ENCODE measurements at regions not wholly inside any gene's neighbourhood (a gene's known extent, or its start where the extent isn't known, plus 50 kb on each side); places are given as distances from the start of the nearest gene placed in this dataset.

GRCh38 chr6:16914184-16914583 is 152.9 kb upstream of the ATXN1 start:
- no peak overlapping the region for H3K4me2 ChIP-seq (ENCODE audit: low read length)
- H3K36me3 ChIP-seq (ENCODE audit: insufficient read depth, low read length) = no peaks in the 10 kb centered on the region
- no peaks in the 10 kb centered on the region for H4K20me1 ChIP-seq (ENCODE audit: insufficient read depth)
- no peak overlapping the region for H3K27ac ChIP-seq (ENCODE audit: low read length)
- no peaks in the 10 kb centered on the region for H3F3A ChIP-seq (ENCODE audit: insufficient read depth, low read length, poor library complexity, severe bottlenecking)
- TF ChIP-seq MXI1 (conservative IDR thresholded peaks at IDR 0.05; ENCODE audit: poor library complexity, severe bottlenecking) = no peak
- TF ChIP-seq TAF1 (IDR thresholded peaks at IDR 0.05; ENCODE audit: low read depth) = no peak
- TF ChIP-seq, protein P1, sequence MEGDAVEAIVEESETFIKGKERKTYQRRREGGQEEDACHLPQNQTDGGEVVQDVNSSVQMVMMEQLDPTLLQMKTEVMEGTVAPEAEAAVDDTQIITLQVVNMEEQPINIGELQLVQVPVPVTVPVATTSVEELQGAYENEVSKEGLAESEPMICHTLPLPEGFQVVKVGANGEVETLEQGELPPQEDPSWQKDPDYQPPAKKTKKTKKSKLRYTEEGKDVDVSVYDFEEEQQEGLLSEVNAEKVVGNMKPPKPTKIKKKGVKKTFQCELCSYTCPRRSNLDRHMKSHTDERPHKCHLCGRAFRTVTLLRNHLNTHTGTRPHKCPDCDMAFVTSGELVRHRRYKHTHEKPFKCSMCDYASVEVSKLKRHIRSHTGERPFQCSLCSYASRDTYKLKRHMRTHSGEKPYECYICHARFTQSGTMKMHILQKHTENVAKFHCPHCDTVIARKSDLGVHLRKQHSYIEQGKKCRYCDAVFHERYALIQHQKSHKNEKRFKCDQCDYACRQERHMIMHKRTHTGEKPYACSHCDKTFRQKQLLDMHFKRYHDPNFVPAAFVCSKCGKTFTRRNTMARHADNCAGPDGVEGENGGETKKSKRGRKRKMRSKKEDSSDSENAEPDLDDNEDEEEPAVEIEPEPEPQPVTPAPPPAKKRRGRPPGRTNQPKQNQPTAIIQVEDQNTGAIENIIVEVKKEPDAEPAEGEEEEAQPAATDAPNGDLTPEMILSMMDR (IDR thresholded peaks at IDR 0.05; ENCODE audit: poor library complexity, severe bottlenecking) = no peak
- no peak for TF ChIP-seq EZH2 (IDR thresholded peaks at IDR 0.05; ENCODE audit: borderline replicate concordance, insufficient read depth, low read length, poor library complexity, severe bottlenecking)
- no peak for TF ChIP-seq EP300 (conservative IDR thresholded peaks at IDR 0.05; ENCODE audit: poor library complexity, severe bottlenecking)
- no peak for TF ChIP-seq SMC3 (conservative IDR thresholded peaks at IDR 0.05; ENCODE audit: poor library complexity)
- TF ChIP-seq, protein P2, sequence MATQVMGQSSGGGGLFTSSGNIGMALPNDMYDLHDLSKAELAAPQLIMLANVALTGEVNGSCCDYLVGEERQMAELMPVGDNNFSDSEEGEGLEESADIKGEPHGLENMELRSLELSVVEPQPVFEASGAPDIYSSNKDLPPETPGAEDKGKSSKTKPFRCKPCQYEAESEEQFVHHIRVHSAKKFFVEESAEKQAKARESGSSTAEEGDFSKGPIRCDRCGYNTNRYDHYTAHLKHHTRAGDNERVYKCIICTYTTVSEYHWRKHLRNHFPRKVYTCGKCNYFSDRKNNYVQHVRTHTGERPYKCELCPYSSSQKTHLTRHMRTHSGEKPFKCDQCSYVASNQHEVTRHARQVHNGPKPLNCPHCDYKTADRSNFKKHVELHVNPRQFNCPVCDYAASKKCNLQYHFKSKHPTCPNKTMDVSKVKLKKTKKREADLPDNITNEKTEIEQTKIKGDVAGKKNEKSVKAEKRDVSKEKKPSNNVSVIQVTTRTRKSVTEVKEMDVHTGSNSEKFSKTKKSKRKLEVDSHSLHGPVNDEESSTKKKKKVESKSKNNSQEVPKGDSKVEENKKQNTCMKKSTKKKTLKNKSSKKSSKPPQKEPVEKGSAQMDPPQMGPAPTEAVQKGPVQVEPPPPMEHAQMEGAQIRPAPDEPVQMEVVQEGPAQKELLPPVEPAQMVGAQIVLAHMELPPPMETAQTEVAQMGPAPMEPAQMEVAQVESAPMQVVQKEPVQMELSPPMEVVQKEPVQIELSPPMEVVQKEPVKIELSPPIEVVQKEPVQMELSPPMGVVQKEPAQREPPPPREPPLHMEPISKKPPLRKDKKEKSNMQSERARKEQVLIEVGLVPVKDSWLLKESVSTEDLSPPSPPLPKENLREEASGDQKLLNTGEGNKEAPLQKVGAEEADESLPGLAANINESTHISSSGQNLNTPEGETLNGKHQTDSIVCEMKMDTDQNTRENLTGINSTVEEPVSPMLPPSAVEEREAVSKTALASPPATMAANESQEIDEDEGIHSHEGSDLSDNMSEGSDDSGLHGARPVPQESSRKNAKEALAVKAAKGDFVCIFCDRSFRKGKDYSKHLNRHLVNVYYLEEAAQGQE (IDR thresholded peaks at IDR 0.05; ENCODE audit: borderline replicate concordance) = no peak
- TF ChIP-seq POLR2AphosphoS5 (IDR thresholded peaks at IDR 0.05) = no peak
- TF ChIP-seq RAD21 (conservative IDR thresholded peaks at IDR 0.05) = no peak
- peaks cover 3% of the 10 kb centered on the region for H3K9me3 ChIP-seq (ENCODE audit: low read length)
- no peak overlapping the region for H2AFZ ChIP-seq (ENCODE audit: low read depth, low read length)
- H3K79me2 ChIP-seq (replicated peaks; ENCODE audit: insufficient read depth, low read length) = no peaks in the 10 kb centered on the region
- H3K9ac ChIP-seq (ENCODE audit: low read length) = no peak overlapping the region
- no peaks in the 10 kb centered on the region for H3K27me3 ChIP-seq (ENCODE audit: insufficient read depth, low read depth, low read length)
- no peaks in the 10 kb centered on the region for H3K9me2 ChIP-seq (ENCODE audit: insufficient read depth, low read length)
- H3K4me3 ChIP-seq (ENCODE audit: low read length) = no peak overlapping the region

DNA sequence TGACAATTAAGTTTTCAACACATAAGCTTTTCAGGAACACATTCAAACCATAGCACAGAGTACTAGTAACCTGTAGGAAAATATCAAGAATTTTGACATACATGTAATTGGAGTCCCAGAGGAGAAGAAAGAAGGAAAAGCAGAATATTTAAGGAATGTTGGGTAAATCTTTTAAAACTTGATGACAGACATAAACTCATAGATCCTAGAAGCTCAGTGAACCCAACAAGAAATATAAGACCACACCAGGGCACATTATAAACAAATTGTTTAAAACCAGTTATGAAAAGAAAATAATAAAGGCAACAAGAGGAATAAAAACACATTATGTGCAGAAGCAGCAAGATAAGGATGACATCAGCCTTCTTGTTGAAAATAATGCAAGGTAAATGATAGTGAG is 151.5 kb upstream of the ATXN1 start:
- Histone ChIP-seq H3K4me3 (ENCODE audit: low read length) (no peak overlapping the region), H3K27me3 (ENCODE audit: insufficient read depth, low read depth, low read length) (no peaks in the 10 kb centered on the region), H3K36me3 (ENCODE audit: insufficient read depth, low read length) (no peaks in the 10 kb centered on the region), H3K27ac (ENCODE audit: low read length) (no peak overlapping the region), H4K20me1 (ENCODE audit: insufficient read depth) (no peaks in the 10 kb centered on the region), H3F3A (ENCODE audit: insufficient read depth, low read length, poor library complexity, severe bottlenecking) (no peaks in the 10 kb centered on the region), H3K9ac (ENCODE audit: low read length) (no peak overlapping the region), H3K4me2 (ENCODE audit: low read length) (no peak overlapping the region), H3K9me2 (ENCODE audit: insufficient read depth, low read length) (no peaks in the 10 kb centered on the region), H3K79me2 (replicated peaks; ENCODE audit: insufficient read depth, low read length) (no peaks in the 10 kb centered on the region), H3K9me3 (ENCODE audit: low read length) (peaks cover 3% of the 10 kb centered on the region), H2AFZ (ENCODE audit: low read depth, low read length) (no peak overlapping the region)
- TF ChIP-seq RAD21 (conservative IDR thresholded peaks at IDR 0.05) = no peak

DNA sequence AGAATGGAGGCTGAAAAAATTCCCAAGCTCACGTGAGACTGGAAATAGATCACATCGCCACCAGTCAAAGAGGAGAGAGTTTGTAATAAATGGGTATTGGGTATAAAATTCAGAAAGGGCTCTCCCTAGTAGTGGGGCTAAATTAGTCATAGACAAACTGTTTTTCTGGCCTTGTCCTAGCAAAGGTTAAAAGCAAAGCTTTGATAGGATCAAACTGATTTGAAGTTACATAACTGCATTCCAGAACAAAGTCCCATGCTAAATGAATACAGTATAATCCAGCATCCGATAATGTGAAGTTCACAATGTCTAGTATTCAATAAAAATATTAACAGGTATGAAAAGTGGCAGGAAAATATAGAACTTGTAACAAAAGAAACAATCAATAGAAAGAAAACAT is 149.8 kb upstream of the ATXN1 start:
- H3K9ac ChIP-seq (ENCODE audit: low read length) = no peak overlapping the region
- no peak overlapping the region for H3K27ac ChIP-seq (ENCODE audit: low read length)
- H3K27me3 ChIP-seq (ENCODE audit: insufficient read depth, low read depth, low read length) = no peaks in the 10 kb centered on the region
- no peak overlapping the region for H3K4me2 ChIP-seq (ENCODE audit: low read length)
- no peaks in the 10 kb centered on the region for H3K9me2 ChIP-seq (ENCODE audit: insufficient read depth, low read length)
- no peak overlapping the region for H3K4me3 ChIP-seq (ENCODE audit: low read length)
- no peaks in the 10 kb centered on the region for H3K79me2 ChIP-seq (replicated peaks; ENCODE audit: insufficient read depth, low read length)
- TF ChIP-seq MXI1 (conservative IDR thresholded peaks at IDR 0.05; ENCODE audit: poor library complexity, severe bottlenecking) (no peak), TAF1 (IDR thresholded peaks at IDR 0.05; ENCODE audit: low read depth) (no peak), EZH2 (IDR thresholded peaks at IDR 0.05; ENCODE audit: borderline replicate concordance, insufficient read depth, low read length, poor library complexity, severe bottlenecking) (no peak), POLR2AphosphoS5 (IDR thresholded peaks at IDR 0.05) (no peak), SMC3 (conservative IDR thresholded peaks at IDR 0.05; ENCODE audit: poor library complexity) (no peak), EP300 (conservative IDR thresholded peaks at IDR 0.05; ENCODE audit: poor library complexity, severe bottlenecking) (no peak), RAD21 (conservative IDR thresholded peaks at IDR 0.05) (no peak)
- TF ChIP-seq, protein P1 (IDR thresholded peaks at IDR 0.05; ENCODE audit: poor library complexity, severe bottlenecking) = no peak
- TF ChIP-seq, protein P2 (IDR thresholded peaks at IDR 0.05; ENCODE audit: borderline replicate concordance) = no peak
- H3F3A ChIP-seq (ENCODE audit: insufficient read depth, low read length, poor library complexity, severe bottlenecking) = no peaks in the 10 kb centered on the region
- H4K20me1 ChIP-seq (ENCODE audit: insufficient read depth) = no peaks in the 10 kb centered on the region
- H3K36me3 ChIP-seq (ENCODE audit: insufficient read depth, low read length) = no peaks in the 10 kb centered on the region
- peaks cover 3% of the 10 kb centered on the region for H3K9me3 ChIP-seq (ENCODE audit: low read length)
- H2AFZ ChIP-seq (ENCODE audit: low read depth, low read length) = no peak overlapping the region
